Tibial nerve (tissue), 4 donors: ENCODE measurements at regions not wholly inside any gene's neighbourhood (a gene's known extent, or its start where the extent isn't known, plus 50 kb on each side); places are given as distances from the start of the nearest gene placed in this dataset.
"Not testable (repeated sequence)": the region's sequence is repeated elsewhere in the genome, so short reads cannot be mapped to it uniquely, and the experiment has no call there.

Experiments
- EP300 ChIP-seq, 2 donors: sonication (generic); formaldehyde crosslinking; IDR thresholded peaks; one replicate each; pipeline ENCODE4 v1.6.1; 2017; ENCODE audit warnings: antibody characterized with exemption in 2 of 2, mild to moderate bottlenecking in 1 of 2
- POLR2A ChIP-seq, 2 donors: fragments of 450-650 bp; IDR thresholded peaks; one replicate each; pipeline ENCODE4 v1.6.1; 2017; ENCODE audit warnings: antibody characterized with exemption in 2 of 2, mild to moderate bottlenecking in 2 of 2, moderate library complexity in 2 of 2
- TF ChIP-seq, protein P1 (sequence below), 5 experiments: fragments of 200-600 bp in 3 of 5; fragments of 450-650 bp in 2 of 5; sonication (generic) in 3 of 5; IDR thresholded peaks; one replicate each; pipeline ENCODE4 v1.5.1; 2016 to 2019; ENCODE audit warnings: antibody characterized with exemption in 5 of 5, mild to moderate bottlenecking in 3 of 5, moderate library complexity in 2 of 5

DNA sequence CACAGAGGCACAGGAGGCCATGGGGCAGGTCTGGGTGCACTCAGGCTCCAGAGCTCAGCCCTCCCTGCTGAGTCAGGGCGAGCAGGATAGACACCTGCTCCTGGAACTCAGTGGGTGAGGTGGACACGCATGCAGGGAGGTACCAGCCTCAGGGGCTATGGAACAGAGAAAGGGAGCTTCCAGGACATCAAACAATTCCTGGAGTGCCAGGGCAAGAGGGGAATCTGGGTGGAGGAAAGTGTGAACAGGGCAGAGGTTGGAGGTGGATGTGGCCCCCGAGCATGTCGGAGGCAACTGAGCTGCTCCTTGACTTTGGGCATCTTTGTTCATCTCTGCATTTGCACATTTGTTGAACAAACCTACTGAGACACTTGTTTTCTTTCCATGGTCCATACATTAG is 2881.5 kb downstream of the RPIA start:
- not testable (repeated sequence) for TF ChIP-seq EP300, POLR2A (IDR thresholded peaks at IDR 0.05)
- TF ChIP-seq, protein P1, sequence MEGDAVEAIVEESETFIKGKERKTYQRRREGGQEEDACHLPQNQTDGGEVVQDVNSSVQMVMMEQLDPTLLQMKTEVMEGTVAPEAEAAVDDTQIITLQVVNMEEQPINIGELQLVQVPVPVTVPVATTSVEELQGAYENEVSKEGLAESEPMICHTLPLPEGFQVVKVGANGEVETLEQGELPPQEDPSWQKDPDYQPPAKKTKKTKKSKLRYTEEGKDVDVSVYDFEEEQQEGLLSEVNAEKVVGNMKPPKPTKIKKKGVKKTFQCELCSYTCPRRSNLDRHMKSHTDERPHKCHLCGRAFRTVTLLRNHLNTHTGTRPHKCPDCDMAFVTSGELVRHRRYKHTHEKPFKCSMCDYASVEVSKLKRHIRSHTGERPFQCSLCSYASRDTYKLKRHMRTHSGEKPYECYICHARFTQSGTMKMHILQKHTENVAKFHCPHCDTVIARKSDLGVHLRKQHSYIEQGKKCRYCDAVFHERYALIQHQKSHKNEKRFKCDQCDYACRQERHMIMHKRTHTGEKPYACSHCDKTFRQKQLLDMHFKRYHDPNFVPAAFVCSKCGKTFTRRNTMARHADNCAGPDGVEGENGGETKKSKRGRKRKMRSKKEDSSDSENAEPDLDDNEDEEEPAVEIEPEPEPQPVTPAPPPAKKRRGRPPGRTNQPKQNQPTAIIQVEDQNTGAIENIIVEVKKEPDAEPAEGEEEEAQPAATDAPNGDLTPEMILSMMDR (IDR thresholded peaks at IDR 0.05): not testable (repeated sequence)
